ENCODE measurements at regions not wholly inside any gene's neighbourhood (a gene's known extent, or its start where the extent isn't known, plus 50 kb on each side); places are given as distances from the start of the nearest gene placed in this dataset.

GRCh38 chr3:103127098-103127630 lies 692.3 kb downstream of the ZPLD1 start:
- Histone ChIP-seq H3K79me1 (ENCODE audit: low read depth, low read length) (no peaks in the 10 kb centered on the region), H2BK5ac (ENCODE audit: low read depth, low read length) (no peak overlapping the region), H3K23me2 (ENCODE audit: low read depth, low read length) (no peaks in the 10 kb centered on the region), H3K27ac (ENCODE audit: low read depth, low read length) (no peak overlapping the region), H4K91ac (replicated peaks; ENCODE audit: insufficient read length, low read length) (no peak overlapping the region), H3K4me2 (ENCODE audit: insufficient read depth in 1 of 2, low read depth in 2 of 2, low read length in 2 of 2) (no peak overlapping the region), H4K20me1 (replicated peaks in 1 of 2; ENCODE audit: control insufficient read depth in 1 of 2, insufficient read depth in 2 of 2, low read length in 2 of 2) (no peaks in the 10 kb centered on the region), H2BK12ac (ENCODE audit: low read depth, low read length) (no peak overlapping the region), H3K36me3 (ENCODE audit: control insufficient read depth in 2 of 4, insufficient read depth in 4 of 4, low read length in 3 of 4) (no peaks in the 10 kb centered on the region), H3K27me3 (replicated peaks in 1 of 4; ENCODE audit: control insufficient read depth in 3 of 4, extremely low read depth in 1 of 4, insufficient read depth in 3 of 4, low read length in 3 of 4) (no peaks in the 10 kb centered on the region), H3K4ac (replicated peaks; ENCODE audit: insufficient read length, low read depth, low read length) (no peak overlapping the region), H3K4me1 (replicated peaks in 1 of 4; ENCODE audit: control insufficient read depth in 3 of 4, insufficient read depth in 4 of 4, low read length in 3 of 4) (no peaks in the 10 kb centered on the region), H4K8ac (ENCODE audit: extremely low read depth, insufficient read depth, low read length) (no peak overlapping the region), H3K9me3 (ENCODE audit: insufficient read depth in 2 of 2, low read depth in 1 of 2, low read length in 1 of 2) (no peaks in the 10 kb centered on the region), H2AK5ac (ENCODE audit: low read depth, low read length) (no peak overlapping the region), H2BK15ac (ENCODE audit: low read length) (no peak overlapping the region), H3K14ac (ENCODE audit: insufficient read length) (no peak overlapping the region), H3K18ac (ENCODE audit: extremely low read depth, low read length) (no peak overlapping the region), H2BK20ac (ENCODE audit: low read length) (no peak overlapping the region), H3K4me3 (ENCODE audit: extremely low read depth in 1 of 4, insufficient read depth in 2 of 4, low read depth in 3 of 4, low read length in 4 of 4) (no peak overlapping the region), H4K5ac (ENCODE audit: insufficient read length, low read depth, low read length) (no peak overlapping the region), H3K56ac (replicated peaks; ENCODE audit: insufficient read length, low read depth, low read length) (no peak overlapping the region), H2AFZ (ENCODE audit: low read length) (no peak overlapping the region), H2BK120ac (replicated peaks; ENCODE audit: low read depth, low read length) (no peak overlapping the region), H3K23ac (ENCODE audit: insufficient read length) (no peak overlapping the region), H3K79me2 (ENCODE audit: control insufficient read depth in 1 of 2, insufficient read depth in 2 of 2, low read length in 2 of 2) (no peaks in the 10 kb centered on the region), H3K9ac (replicated peaks in 1 of 4; ENCODE audit: extremely low read depth in 1 of 4, low read depth in 3 of 4, low read length in 3 of 4) (no peak overlapping the region)
- CTCF ChIA-PET (ENCODE audit: partially characterized antibody): interaction anchor here (1.8 kb wide), 1 partner anchor 15 kb away, joined by 4 read pairs; no protein-coding TSS in a partner anchor
- POLR2A ChIA-PET (ENCODE audit: partially characterized antibody): no interaction called here
- TF ChIP-seq ZNF274 (IDR thresholded peaks at IDR 0.05; ENCODE audit: borderline replicate concordance, extremely low read depth, low read length) (no peak), BACH1 (IDR thresholded peaks at IDR 0.05; ENCODE audit: low read length) (no peak), TBP (IDR thresholded peaks at IDR 0.05; ENCODE audit: low read depth, low read length) (no peak), GABPA (IDR thresholded peaks at IDR 0.05; ENCODE audit: borderline replicate concordance, insufficient read depth, low read length) (no peak), POLR2AphosphoS5 (IDR thresholded peaks at IDR 0.05; ENCODE audit: low read depth, low read length) (no peak)
- WGBS, 2 experiments (ENCODE audit: extremely low coverage in 1 of 2, insufficient coverage in 1 of 2, insufficient read length in 1 of 2, insufficient replicate concordance in 2 of 2, low coverage in 1 of 2, low lambda C conversion rate in 2 of 2, missing lambda C conversion rate in 1 of 2): 66% methylated on average over 5 of the region's 5 CpGs; no CpG with 5 or more reads in 1 of the 2 experiments
- DNase-seq (ENCODE audit: low read depth in 1 of 2, low spot score in 2 of 2): no peak
- no peak for FAIRE-seq
